ENCODE measurements at regions not wholly inside any gene's neighbourhood (a gene's known extent, or its start where the extent isn't known, plus 50 kb on each side); places are given as distances from the start of the nearest gene placed in this dataset.

GRCh38 chr9:16321461-16322119 lies 548.9 kb downstream of the BNC2 start:
- Histone ChIP-seq H3K27ac (ENCODE audit: low read depth, low read length, severe bottlenecking) (no peak overlapping the region), H3K4me1 (ENCODE audit: control insufficient read depth, insufficient read depth, low read length, poor library complexity, severe bottlenecking) (no peaks in the 10 kb centered on the region), H3K9me3 (ENCODE audit: control insufficient read depth, low read length) (no peaks in the 10 kb centered on the region), H3K4me3 (ENCODE audit: extremely low read depth, insufficient read depth, low read length, poor library complexity, severe bottlenecking) (no peak overlapping the region), H3K36me3 (ENCODE audit: control insufficient read depth, insufficient read depth, low read length) (no peaks in the 10 kb centered on the region)
- 92 to 96% methylated on average over 5 of the region's 7 CpGs for WGBS, 2 experiments (ENCODE audit: insufficient coverage in 2 of 2)

DNA sequence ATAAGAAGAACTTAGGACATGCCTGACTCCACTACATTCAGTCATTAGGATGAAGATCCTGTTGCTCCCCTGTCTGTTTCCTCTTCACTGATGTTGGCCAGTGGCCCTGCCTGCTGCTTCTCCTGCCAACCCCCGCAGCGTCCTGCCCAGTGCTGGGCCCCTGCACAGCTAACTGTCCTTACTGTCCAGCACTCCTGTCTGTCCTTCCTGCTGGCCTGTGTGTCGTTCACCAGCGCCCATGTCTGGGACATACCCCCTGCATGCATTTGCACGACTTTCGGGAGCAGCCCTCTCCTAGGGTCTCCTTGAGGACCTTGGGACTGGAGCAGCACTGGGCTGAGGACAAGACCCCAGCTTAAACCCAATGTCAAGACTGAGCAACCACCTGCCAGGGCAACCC lies 547.6 kb downstream of the BNC2 start:
- Histone ChIP-seq H3K4me3 (ENCODE audit: extremely low read depth, insufficient read depth, low read length, poor library complexity, severe bottlenecking) (no peak overlapping the region), H3K9me3 (ENCODE audit: control insufficient read depth, low read length) (no peaks in the 10 kb centered on the region), H3K4me1 (ENCODE audit: control insufficient read depth, insufficient read depth, low read length, poor library complexity, severe bottlenecking) (no peaks in the 10 kb centered on the region), H3K27ac (ENCODE audit: low read depth, low read length, severe bottlenecking) (no peak overlapping the region), H3K36me3 (ENCODE audit: control insufficient read depth, insufficient read depth, low read length) (no peaks in the 10 kb centered on the region)
- 83 to 89% methylated on average over 2 to 6 of the region's 6 CpGs for WGBS, 2 experiments (ENCODE audit: insufficient coverage in 2 of 2)

- Histone ChIP-seq H3K36me3 (ENCODE audit: control insufficient read depth, insufficient read depth, low read length) (no peaks in the 10 kb centered on the region), H3K4me1 (ENCODE audit: control insufficient read depth, insufficient read depth, low read length, poor library complexity, severe bottlenecking) (no peaks in the 10 kb centered on the region), H3K27ac (ENCODE audit: low read depth, low read length, severe bottlenecking) (no peak overlapping the region), H3K9me3 (ENCODE audit: control insufficient read depth, low read length) (no peaks in the 10 kb centered on the region), H3K4me3 (ENCODE audit: extremely low read depth, insufficient read depth, low read length, poor library complexity, severe bottlenecking) (no peak overlapping the region)
- WGBS, 2 experiments (ENCODE audit: insufficient coverage in 2 of 2): 95 to 97% methylated on average over 6 of the region's 6 CpGs
These were observed 544.5 kb downstream of the BNC2 start for GRCh38 chr9:16325966-16326365.

DNA sequence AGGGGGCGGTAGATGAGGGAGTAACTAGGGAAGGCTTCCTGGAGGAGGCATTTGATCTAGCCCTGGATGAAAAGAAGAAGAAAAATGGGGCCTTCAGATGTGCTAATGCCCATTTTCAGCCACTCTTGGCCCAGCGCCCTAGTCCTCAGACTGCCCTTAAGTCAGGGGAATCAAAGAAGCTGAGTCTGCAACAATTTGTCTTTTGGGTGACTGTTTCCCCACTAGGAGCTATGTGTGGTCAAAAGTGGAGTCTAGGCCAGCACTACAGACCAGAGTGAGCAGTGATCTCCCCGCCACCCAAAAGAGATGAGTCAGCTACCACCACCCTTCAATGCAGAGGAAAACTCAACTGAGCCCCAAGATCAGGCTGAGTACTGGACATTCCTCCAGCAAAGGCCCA lies 542.1 kb downstream of the BNC2 start:
- Histone ChIP-seq H3K36me3 (ENCODE audit: control insufficient read depth, insufficient read depth, low read length) (no peaks in the 10 kb centered on the region), H3K4me1 (ENCODE audit: control insufficient read depth, insufficient read depth, low read length, poor library complexity, severe bottlenecking) (no peaks in the 10 kb centered on the region), H3K9me3 (ENCODE audit: control insufficient read depth, low read length) (no peaks in the 10 kb centered on the region), H3K4me3 (ENCODE audit: extremely low read depth, insufficient read depth, low read length, poor library complexity, severe bottlenecking) (no peak overlapping the region), H3K27ac (ENCODE audit: low read depth, low read length, severe bottlenecking) (no peak overlapping the region)
- WGBS, 2 experiments (ENCODE audit: insufficient coverage in 2 of 2): 92 to 100% methylated on average over 2 to 3 of the region's 3 CpGs

GRCh38 chr9:16329671-16330113 lies 540.8 kb downstream of the BNC2 start:
- Histone ChIP-seq H3K27ac (ENCODE audit: low read depth, low read length, severe bottlenecking) (no peak overlapping the region), H3K4me1 (ENCODE audit: control insufficient read depth, insufficient read depth, low read length, poor library complexity, severe bottlenecking) (no peaks in the 10 kb centered on the region), H3K4me3 (ENCODE audit: extremely low read depth, insufficient read depth, low read length, poor library complexity, severe bottlenecking) (no peak overlapping the region), H3K9me3 (ENCODE audit: control insufficient read depth, low read length) (no peaks in the 10 kb centered on the region), H3K36me3 (ENCODE audit: control insufficient read depth, insufficient read depth, low read length) (no peaks in the 10 kb centered on the region)
- WGBS, 2 experiments (ENCODE audit: insufficient coverage in 2 of 2): 72 to 86% methylated on average over 3 to 6 of the region's 9 CpGs

DNA sequence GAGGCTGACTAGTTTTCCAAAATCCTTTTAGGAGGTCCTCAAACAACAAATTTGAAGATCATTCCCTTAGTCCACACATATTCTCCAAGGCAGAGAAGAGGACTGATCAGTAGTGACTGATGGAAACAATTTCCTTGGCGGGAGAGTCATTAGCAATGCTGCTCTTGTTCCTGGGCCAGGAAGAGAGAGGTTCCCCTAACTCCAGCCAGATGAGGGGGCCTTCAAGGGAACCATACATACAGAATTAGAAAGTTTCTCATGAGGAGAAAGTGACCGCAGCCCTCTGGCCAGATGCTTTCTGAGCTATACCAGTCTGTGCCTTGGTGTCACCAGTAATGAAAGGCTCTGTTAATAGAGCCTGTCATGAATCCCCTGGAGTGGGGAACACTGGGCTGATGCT lies 539.4 kb downstream of the BNC2 start:
- H3K9me3 ChIP-seq (ENCODE audit: control insufficient read depth, low read length): no peaks in the 10 kb centered on the region
- 75 to 100% methylated on average over 1 of the region's 2 CpGs for WGBS, 2 experiments (ENCODE audit: insufficient coverage in 2 of 2)
- no peak overlapping the region for H3K4me3 ChIP-seq (ENCODE audit: extremely low read depth, insufficient read depth, low read length, poor library complexity, severe bottlenecking)
- H3K36me3 ChIP-seq (ENCODE audit: control insufficient read depth, insufficient read depth, low read length): no peaks in the 10 kb centered on the region
- H3K27ac ChIP-seq (ENCODE audit: low read depth, low read length, severe bottlenecking): no peak overlapping the region
- H3K4me1 ChIP-seq (ENCODE audit: control insufficient read depth, insufficient read depth, low read length, poor library complexity, severe bottlenecking): peaks cover 4% of the 10 kb centered on the region

- 92 to 96% methylated on average over 4 of the region's 5 CpGs for WGBS, 2 experiments (ENCODE audit: insufficient coverage in 2 of 2)
- no peak overlapping the region for H3K4me3 ChIP-seq (ENCODE audit: extremely low read depth, insufficient read depth, low read length, poor library complexity, severe bottlenecking)
- no peaks in the 10 kb centered on the region for H3K9me3 ChIP-seq (ENCODE audit: control insufficient read depth, low read length)
These were observed 538.9 kb downstream of the BNC2 start for GRCh38 chr9:16331527-16331926.

DNA sequence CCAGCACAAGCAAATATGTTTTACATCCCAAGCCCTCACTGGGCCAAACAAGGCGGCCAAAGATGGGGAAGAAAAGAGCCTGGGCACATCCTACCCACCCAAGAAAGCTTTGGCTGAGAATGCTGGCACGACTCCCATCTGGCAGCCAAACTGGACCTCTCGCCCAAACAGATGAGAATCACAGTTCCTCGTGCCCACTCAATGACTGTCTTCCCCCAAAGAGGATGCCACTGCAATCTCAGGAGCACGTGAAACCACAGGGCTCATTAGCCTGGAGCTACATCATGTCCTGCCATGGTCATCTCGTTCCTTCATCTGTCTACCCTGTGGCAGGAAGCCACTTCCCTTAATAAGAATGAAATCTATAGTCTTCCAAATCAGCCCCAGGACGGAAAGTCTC lies 536.8 kb downstream of the BNC2 start:
- H3K4me3 ChIP-seq (ENCODE audit: extremely low read depth, insufficient read depth, low read length, poor library complexity, severe bottlenecking): no peak overlapping the region
- H3K36me3 ChIP-seq (ENCODE audit: control insufficient read depth, insufficient read depth, low read length): no peaks in the 10 kb centered on the region
- H3K27ac ChIP-seq (ENCODE audit: low read depth, low read length, severe bottlenecking): no peak overlapping the region
- H3K4me1 ChIP-seq (ENCODE audit: control insufficient read depth, insufficient read depth, low read length, poor library complexity, severe bottlenecking): peaks cover 10% of the 10 kb centered on the region
- no peaks in the 10 kb centered on the region for H3K9me3 ChIP-seq (ENCODE audit: control insufficient read depth, low read length)
- 95 to 97% methylated on average over 7 of the region's 7 CpGs for WGBS, 2 experiments (ENCODE audit: insufficient coverage in 2 of 2)

More at GRCh38 chr9:16331527-16331926, 538.9 kb downstream of the BNC2 start:
- H3K4me1 ChIP-seq (ENCODE audit: control insufficient read depth, insufficient read depth, low read length, poor library complexity, severe bottlenecking): peaks cover 6% of the 10 kb centered on the region
- no peak overlapping the region for H3K27ac ChIP-seq (ENCODE audit: low read depth, low read length, severe bottlenecking)
- no peaks in the 10 kb centered on the region for H3K36me3 ChIP-seq (ENCODE audit: control insufficient read depth, insufficient read depth, low read length)

DNA sequence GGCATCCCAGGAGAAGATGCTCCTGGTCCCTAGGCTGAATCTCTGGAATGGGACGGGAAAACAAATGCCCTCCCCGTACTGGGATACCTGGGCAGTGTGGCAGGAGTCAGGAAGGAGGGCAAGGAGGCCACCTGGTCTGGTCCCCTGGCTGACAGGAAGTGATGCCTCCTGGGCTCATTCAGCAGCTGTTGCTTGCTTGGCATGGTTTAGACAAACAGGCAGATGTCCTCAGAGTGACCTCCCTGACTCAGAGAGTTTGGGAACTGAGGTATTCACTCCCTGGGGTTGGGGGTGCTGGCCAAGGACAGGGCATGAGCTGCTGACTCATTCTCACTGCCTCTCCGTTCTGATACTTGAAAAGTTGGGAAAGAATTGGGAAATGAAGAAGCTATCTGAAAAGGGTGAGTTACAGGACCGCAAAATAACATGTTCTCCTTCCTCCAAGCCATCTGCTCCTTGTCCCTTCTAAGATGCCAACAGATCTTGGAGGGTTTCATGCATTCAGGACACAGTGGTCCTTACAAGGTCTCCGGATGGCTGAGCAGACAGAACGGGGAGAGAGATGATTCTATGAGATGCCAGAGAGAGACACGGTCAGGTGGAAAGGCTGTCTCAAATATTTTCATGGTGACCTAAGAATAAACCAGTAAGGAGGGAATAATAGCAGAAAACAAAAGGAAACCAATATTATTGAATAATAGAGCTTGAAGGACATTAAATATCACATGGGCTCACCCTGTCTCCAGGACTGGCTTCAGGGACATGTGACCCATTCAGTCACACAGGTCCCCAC lies 534.5 kb downstream of the BNC2 start:
- Histone ChIP-seq H3K27ac (ENCODE audit: low read depth, low read length, severe bottlenecking) (no peak overlapping the region), H3K4me1 (ENCODE audit: control insufficient read depth, insufficient read depth, low read length, poor library complexity, severe bottlenecking) (peaks cover 10% of the 10 kb centered on the region), H3K36me3 (ENCODE audit: control insufficient read depth, insufficient read depth, low read length) (no peaks in the 10 kb centered on the region), H3K4me3 (ENCODE audit: extremely low read depth, insufficient read depth, low read length, poor library complexity, severe bottlenecking) (no peak overlapping the region), H3K9me3 (ENCODE audit: control insufficient read depth, low read length) (no peaks in the 10 kb centered on the region)
- WGBS, 2 experiments (ENCODE audit: insufficient coverage in 2 of 2): 91 to 93% methylated on average over 5 to 6 of the region's 7 CpGs

DNA sequence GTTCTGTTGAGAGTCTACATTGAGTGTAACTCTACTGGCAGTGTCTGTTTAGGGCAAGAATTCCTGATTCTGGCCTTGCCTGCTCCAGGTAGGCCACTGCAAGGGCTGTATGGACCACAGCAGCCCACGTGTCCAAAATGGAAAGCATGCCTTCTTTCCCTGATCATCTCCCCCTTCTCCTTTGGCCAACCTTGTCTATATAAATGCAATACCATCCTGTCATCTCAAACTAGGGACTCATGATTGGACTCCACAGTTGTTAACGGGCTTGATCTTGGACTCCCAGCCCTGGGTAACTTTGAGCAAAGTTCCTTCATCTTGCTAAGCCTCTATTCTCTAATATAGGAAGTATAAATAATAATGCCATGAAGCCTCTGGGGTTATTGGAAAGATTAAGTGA lies 533.6 kb downstream of the BNC2 start:
- H3K27ac ChIP-seq (ENCODE audit: low read depth, low read length, severe bottlenecking): no peak overlapping the region
- WGBS, 2 experiments (ENCODE audit: insufficient coverage in 2 of 2): 29% methylated on average over 1 of the region's 2 CpGs; no CpG with 5 or more reads in 1 of the 2 experiments
- peaks cover 10% of the 10 kb centered on the region for H3K4me1 ChIP-seq (ENCODE audit: control insufficient read depth, insufficient read depth, low read length, poor library complexity, severe bottlenecking)
- no peak overlapping the region for H3K4me3 ChIP-seq (ENCODE audit: extremely low read depth, insufficient read depth, low read length, poor library complexity, severe bottlenecking)
- no peaks in the 10 kb centered on the region for H3K36me3 ChIP-seq (ENCODE audit: control insufficient read depth, insufficient read depth, low read length)
- H3K9me3 ChIP-seq (ENCODE audit: control insufficient read depth, low read length): no peaks in the 10 kb centered on the region
